GM12878 (cell line): ENCODE measurements at regions not wholly inside any gene's neighbourhood (a gene's known extent, or its start where the extent isn't known, plus 50 kb on each side); places are given as distances from the start of the nearest gene placed in this dataset.

ENCODE experiments used
- ATAC-seq: fragments of 200-7000 bp; cut with Tn5 transposase; 3 replicates; pipeline ENCODE4 v1.9.1; 2020; ENCODE audit warnings: mild to moderate bottlenecking, moderate library complexity
- BruUV-seq: library from RNA; stranded (reverse); fragments of 400-500 nt; replicated peaks from 2 replicates; lab custom pipeline; 2021; lab: Mats Ljungman, UMichigan
- CTCF ChIA-PET: fragments of 300-600 bp; sonication (Branson Sonifier 250); formaldehyde crosslinking; extraction: SDS; loops from one replicate; lab custom pipeline; 2021; ENCODE audit warnings: inconsistent platforms; lab: Yijun Ruan, JAX
- POLR2A ChIA-PET: fragments of 350-600 bp; formaldehyde crosslinking; extraction: SDS; loops from one replicate; lab custom pipeline; 2021; ENCODE audit warnings: inconsistent platforms; lab: Charles Lee
- RAD21 ChIA-PET: fragments of 300-600 bp; sonication (Branson Sonifier 250); formaldehyde crosslinking; loops from one replicate; lab custom pipeline; 2023; ENCODE audit warnings: antibody characterized with exemption; ENCODE audit not compliant: unreplicated experiment; lab: Charles Lee
- SMC1A ChIA-PET: fragments of 300-600 bp; sonication (Branson Sonifier 250); formaldehyde crosslinking; loops from one replicate; lab custom pipeline; 2023; ENCODE audit not compliant: unreplicated experiment, uncharacterized antibody; lab: Charles Lee
- DNase-seq: peaks from one replicate; pipeline ENCODE4 v3.0.0-alpha.2; 2011; ENCODE audit warnings: low read depth, low spot score
- FAIRE-seq: peaks from 3 replicates; lab custom pipeline; 2011; peaks lifted over from hg19 to GRCh38; lab: Jason Lieb, UNC
- H2AFZ ChIP-seq: 2 replicates; pipeline ENCODE4 v1.6.0; 2011; ENCODE audit warnings: low read depth, low read length, control low read depth; ENCODE audit not compliant: control insufficient read depth
- H3K27ac ChIP-seq: 2 replicates; pipeline ENCODE4 v1.5.1; 2011; ENCODE audit warnings: control low read depth; ENCODE audit not compliant: control insufficient read depth, insufficient read depth
- H3K27me3 ChIP-seq, 2 experiments: replicated peaks in 1 of 2; 2 replicates each; pipeline versions ENCODE4 v1.6.0 to v1.6.1; 2011; ENCODE audit warnings: low read length in 1 of 2; ENCODE audit not compliant: control insufficient read depth in 2 of 2, insufficient read depth in 2 of 2
- H3K36me3 ChIP-seq, 2 experiments: 2 replicates each; pipeline ENCODE4 v1.5.1; 2011; ENCODE audit warnings: low read length in 1 of 2; ENCODE audit not compliant: control insufficient read depth in 2 of 2, insufficient read depth in 2 of 2
- H3K4me1 ChIP-seq: 2 replicates; pipeline ENCODE4 v1.6.1; 2011; ENCODE audit warnings: mild to moderate bottlenecking, low read length, moderate library complexity, mixed read lengths; ENCODE audit not compliant: control insufficient read depth, insufficient read depth
- H3K4me2 ChIP-seq: 2 replicates; pipeline ENCODE4 v1.6.0; 2011; ENCODE audit warnings: control low read depth; ENCODE audit not compliant: control insufficient read depth, insufficient read depth
- H3K4me3 ChIP-seq: fragments of 200-600 bp; sonication (generic); 2 replicates; pipeline ENCODE4 v1.5.1; 2016
- H3K79me2 ChIP-seq: 2 replicates; pipeline ENCODE4 v1.6.0; 2011; ENCODE audit warnings: low read length; ENCODE audit not compliant: control insufficient read depth, insufficient read depth
- H3K9ac ChIP-seq: 2 replicates; pipeline ENCODE4 v1.8.0; 2011; ENCODE audit warnings: low read length, control low read depth, mixed read lengths; ENCODE audit not compliant: control insufficient read depth, insufficient read depth
- H3K9me3 ChIP-seq: replicated peaks from 3 replicates; pipeline ENCODE4 v1.5.1; 2011; ENCODE audit warnings: mild to moderate bottlenecking, low read length; ENCODE audit not compliant: control insufficient read depth, insufficient read depth
- H4K20me1 ChIP-seq: 2 replicates; pipeline ENCODE4 v1.6.0; 2011; ENCODE audit not compliant: control insufficient read depth, insufficient read depth
- BCL11A ChIP-seq: IDR thresholded peaks from 2 replicates; pipeline ENCODE4 v1.6.1; 2011; ENCODE audit warnings: low read depth, low read length
- CBX3 ChIP-seq: fragments of 200-600 bp; sonication (generic); IDR thresholded peaks from 2 replicates; pipeline ENCODE4 v1.6.1; 2016; ENCODE audit warnings: low read depth, borderline replicate concordance
- CREB1 ChIP-seq: IDR thresholded peaks from 2 replicates; pipeline ENCODE4 v1.6.1; 2012; ENCODE audit warnings: low read depth, mild to moderate bottlenecking, inconsistent platforms
- DPF2 ChIP-seq: fragments of 450-650 bp; IDR thresholded peaks from 2 replicates; pipeline ENCODE4 v1.6.1; 2017; ENCODE audit warnings: mild to moderate bottlenecking
- GABPA ChIP-seq: IDR thresholded peaks from 2 replicates; pipeline ENCODE4 v1.6.1; 2014; ENCODE audit warnings: antibody characterized with exemption, low read depth, mild to moderate bottlenecking, inconsistent platforms
- IKZF1 ChIP-seq: fragments of 450-650 bp; conservative IDR thresholded peaks from 2 replicates; pipeline ENCODE4 v1.6.1; 2017; ENCODE audit warnings: antibody characterized with exemption, mild to moderate bottlenecking
- JUNB ChIP-seq: IDR thresholded peaks from 2 replicates; pipeline ENCODE4 v1.6.1; 2016; ENCODE audit warnings: antibody characterized with exemption, mild to moderate bottlenecking
- LARP7 ChIP-seq: fragments of 450-650 bp; IDR thresholded peaks from 2 replicates; pipeline ENCODE4 v1.6.1; 2017; ENCODE audit warnings: mild to moderate bottlenecking
- NR2C2 ChIP-seq: IDR thresholded peaks from 2 replicates; pipeline ENCODE4 v1.6.1; 2011; ENCODE audit warnings: borderline replicate concordance, low read depth; ENCODE audit not compliant: control insufficient read depth, insufficient read length
- PML ChIP-seq: IDR thresholded peaks from 2 replicates; pipeline ENCODE4 v1.6.1; 2012; ENCODE audit warnings: low read length, inconsistent platforms
- RB1 ChIP-seq: fragments of 450-650 bp; formaldehyde crosslinking; IDR thresholded peaks from 2 replicates; pipeline ENCODE4 v1.6.1; 2017; ENCODE audit warnings: mild to moderate bottlenecking, borderline replicate concordance
- SMAD5 ChIP-seq: IDR thresholded peaks from 2 replicates; pipeline ENCODE4 v1.6.1; 2016; ENCODE audit warnings: antibody characterized with exemption, low read depth
- SREBF1 ChIP-seq: IDR thresholded peaks from 2 replicates; pipeline ENCODE4 v1.6.1; 2012; ENCODE audit warnings: mild to moderate bottlenecking, low read length
- SREBF2 ChIP-seq: IDR thresholded peaks from 2 replicates; pipeline ENCODE4 v1.6.1; 2012; ENCODE audit warnings: mild to moderate bottlenecking, low read length
- STAT1 ChIP-seq: fragments of 450-650 bp; conservative IDR thresholded peaks from 2 replicates; pipeline ENCODE4 v1.6.1; 2014; ENCODE audit warnings: antibody characterized with exemption, mild to moderate bottlenecking
- ZZZ3 ChIP-seq: IDR thresholded peaks from 2 replicates; pipeline ENCODE4 v1.6.1; 2011; ENCODE audit warnings: low read depth; ENCODE audit not compliant: control insufficient read depth, insufficient read length
- WGBS: methylation state at CpG from one replicate; pipeline ENCODE4 v1.1.6; 2016; ENCODE audit warnings: low lambda C conversion rate; ENCODE audit not compliant: insufficient replicate concordance, insufficient coverage; ENCODE audit errors: missing lambda C conversion rate; 5-methylcytosine and 5-hydroxymethylcytosine counted together
- in situ Hi-C: fragments of 300-500 bp; cut with MboI; formaldehyde crosslinking; loops from 9 replicates; pipeline ENCODE4 v1.14.3; 2018; ENCODE audit warnings: mixed read lengths
- intact Hi-C: fragments of 100-400 bp; cut with micrococcal nuclease; formaldehyde crosslinking; loops from one replicate; pipeline ENCODE4 v1.14.2; 2022; ENCODE audit not compliant: unreplicated experiment
- TF ChIP-seq, protein P1 (sequence below), 3 experiments: IDR thresholded peaks in 2 of 3; conservative IDR thresholded peaks in 1 of 3; 2 replicates each; pipeline ENCODE4 v1.5.1; 2011; ENCODE audit warnings: low read depth in 3 of 3, low read length in 3 of 3, mild to moderate bottlenecking in 3 of 3, control low read depth in 2 of 3, moderate library complexity in 2 of 3, inconsistent platforms in 1 of 3, mixed read lengths in 1 of 3; ENCODE audit not compliant: control insufficient read depth in 2 of 3, insufficient read depth in 1 of 3; ENCODE audit errors: extremely low read depth in 1 of 3
- TF ChIP-seq, protein P2 (sequence below): fragments of 450-650 bp; formaldehyde crosslinking; IDR thresholded peaks from 2 replicates; pipeline ENCODE4 v1.4.0; 2022; ENCODE audit warnings: mild to moderate bottlenecking, moderate library complexity
- TF ChIP-seq, protein P3 (sequence below): IDR thresholded peaks from 2 replicates; pipeline ENCODE4 v1.6.1; 2011; ENCODE audit warnings: low read depth, mild to moderate bottlenecking, low read length, moderate library complexity, borderline replicate concordance; ENCODE audit errors: extremely low read depth
- TF ChIP-seq, protein P4 (sequence below): fragments of 450-650 bp; IDR thresholded peaks from 2 replicates; pipeline ENCODE4 v1.6.1; 2014; ENCODE audit warnings: mild to moderate bottlenecking

DNA sequence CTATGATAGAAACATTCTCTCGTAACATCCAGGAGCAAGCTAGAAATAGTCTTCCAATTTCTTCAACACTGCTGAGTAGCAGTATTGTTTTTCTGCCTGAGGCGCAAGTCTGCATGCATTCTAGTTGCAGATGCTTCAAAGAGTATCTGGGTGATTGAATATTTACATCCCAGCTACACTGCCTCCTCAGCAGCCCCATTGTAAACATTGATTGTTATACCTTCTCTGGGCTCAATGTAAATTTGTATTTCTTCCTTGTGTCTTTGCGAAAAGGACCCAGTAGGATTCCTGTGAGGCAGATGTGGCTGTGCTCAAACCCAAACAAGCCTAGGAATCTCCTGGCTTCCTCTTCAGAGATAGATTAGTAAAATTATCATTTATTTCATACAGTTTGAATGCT lies 320.7 kb downstream of the CDC14C start (continued):
- TF ChIP-seq, protein P1, sequence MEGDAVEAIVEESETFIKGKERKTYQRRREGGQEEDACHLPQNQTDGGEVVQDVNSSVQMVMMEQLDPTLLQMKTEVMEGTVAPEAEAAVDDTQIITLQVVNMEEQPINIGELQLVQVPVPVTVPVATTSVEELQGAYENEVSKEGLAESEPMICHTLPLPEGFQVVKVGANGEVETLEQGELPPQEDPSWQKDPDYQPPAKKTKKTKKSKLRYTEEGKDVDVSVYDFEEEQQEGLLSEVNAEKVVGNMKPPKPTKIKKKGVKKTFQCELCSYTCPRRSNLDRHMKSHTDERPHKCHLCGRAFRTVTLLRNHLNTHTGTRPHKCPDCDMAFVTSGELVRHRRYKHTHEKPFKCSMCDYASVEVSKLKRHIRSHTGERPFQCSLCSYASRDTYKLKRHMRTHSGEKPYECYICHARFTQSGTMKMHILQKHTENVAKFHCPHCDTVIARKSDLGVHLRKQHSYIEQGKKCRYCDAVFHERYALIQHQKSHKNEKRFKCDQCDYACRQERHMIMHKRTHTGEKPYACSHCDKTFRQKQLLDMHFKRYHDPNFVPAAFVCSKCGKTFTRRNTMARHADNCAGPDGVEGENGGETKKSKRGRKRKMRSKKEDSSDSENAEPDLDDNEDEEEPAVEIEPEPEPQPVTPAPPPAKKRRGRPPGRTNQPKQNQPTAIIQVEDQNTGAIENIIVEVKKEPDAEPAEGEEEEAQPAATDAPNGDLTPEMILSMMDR (IDR thresholded peaks at IDR 0.05 in 2 of 3, conservative IDR thresholded peaks at IDR 0.05 in 1 of 3; ENCODE audit: control insufficient read depth in 2 of 3, extremely low read depth in 1 of 3, insufficient read depth in 1 of 3, low read depth in 3 of 3, low read length in 3 of 3), result no peak
- TF ChIP-seq SREBF2, result no peak
- no peak for TF ChIP-seq RB1
- no peak for TF ChIP-seq NR2C2
- no peak for TF ChIP-seq GABPA
- TF ChIP-seq, all 136 proteins: peak for 0

DNA sequence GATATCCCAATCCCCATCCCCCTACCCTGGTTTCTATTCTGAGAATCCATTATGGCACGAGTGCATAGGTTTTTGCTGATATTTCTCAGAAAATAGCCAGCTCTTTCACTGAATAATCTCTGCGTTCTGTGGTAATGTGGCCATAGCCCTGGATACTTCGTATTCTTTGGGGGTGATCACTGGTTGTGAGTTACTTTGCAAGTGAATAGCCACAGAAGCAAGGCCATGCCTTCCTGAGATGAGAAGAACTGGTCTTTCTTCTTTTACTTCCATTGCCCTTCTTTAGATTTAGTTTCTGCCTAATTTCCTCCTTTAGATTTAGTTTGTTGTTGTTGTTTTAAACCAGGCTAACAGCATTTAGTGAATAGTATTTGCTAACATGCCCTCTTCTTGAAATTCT lies 323.4 kb downstream of the CDC14C start:
- POLR2A ChIA-PET, result no interaction called here
- ATAC-seq, result no peak
- H3K27me3 ChIP-seq, result no peaks in the 10 kb centered on the region
- no peak overlapping the region for H3K27ac ChIP-seq
- H3K9ac ChIP-seq, result no peak overlapping the region
- SMC1A ChIA-PET, result no interaction called here
- no peak overlapping the region for H3K4me3 ChIP-seq
- H3K79me2 ChIP-seq, result no peaks in the 10 kb centered on the region
- DNase-seq, result no peak
- intact Hi-C loops, result no loop called here
- BruUV-seq, result no TSS peak
- in situ Hi-C loops, result no loop called here
- no peak overlapping the region for H3K4me2 ChIP-seq
- RAD21 ChIA-PET, result no interaction called here
- H2AFZ ChIP-seq, result no peak overlapping the region
- CTCF ChIA-PET, result no interaction called here
- no peaks in the 10 kb centered on the region for H3K9me3 ChIP-seq
- no peaks in the 10 kb centered on the region for H3K4me1 ChIP-seq
- no peaks in the 10 kb centered on the region for H3K36me3 ChIP-seq
- H4K20me1 ChIP-seq, result no peaks in the 10 kb centered on the region
- no peak for FAIRE-seq
- WGBS, result 42% methylated on average over 3 of the region's 3 CpGs
- no peak for TF ChIP-seq ZZZ3
- TF ChIP-seq PML, result no peak
- no peak for TF ChIP-seq SREBF1
- TF ChIP-seq IKZF1, result no peak
- TF ChIP-seq GABPA, result no peak
- no peak for TF ChIP-seq JUNB
- TF ChIP-seq, protein P2, sequence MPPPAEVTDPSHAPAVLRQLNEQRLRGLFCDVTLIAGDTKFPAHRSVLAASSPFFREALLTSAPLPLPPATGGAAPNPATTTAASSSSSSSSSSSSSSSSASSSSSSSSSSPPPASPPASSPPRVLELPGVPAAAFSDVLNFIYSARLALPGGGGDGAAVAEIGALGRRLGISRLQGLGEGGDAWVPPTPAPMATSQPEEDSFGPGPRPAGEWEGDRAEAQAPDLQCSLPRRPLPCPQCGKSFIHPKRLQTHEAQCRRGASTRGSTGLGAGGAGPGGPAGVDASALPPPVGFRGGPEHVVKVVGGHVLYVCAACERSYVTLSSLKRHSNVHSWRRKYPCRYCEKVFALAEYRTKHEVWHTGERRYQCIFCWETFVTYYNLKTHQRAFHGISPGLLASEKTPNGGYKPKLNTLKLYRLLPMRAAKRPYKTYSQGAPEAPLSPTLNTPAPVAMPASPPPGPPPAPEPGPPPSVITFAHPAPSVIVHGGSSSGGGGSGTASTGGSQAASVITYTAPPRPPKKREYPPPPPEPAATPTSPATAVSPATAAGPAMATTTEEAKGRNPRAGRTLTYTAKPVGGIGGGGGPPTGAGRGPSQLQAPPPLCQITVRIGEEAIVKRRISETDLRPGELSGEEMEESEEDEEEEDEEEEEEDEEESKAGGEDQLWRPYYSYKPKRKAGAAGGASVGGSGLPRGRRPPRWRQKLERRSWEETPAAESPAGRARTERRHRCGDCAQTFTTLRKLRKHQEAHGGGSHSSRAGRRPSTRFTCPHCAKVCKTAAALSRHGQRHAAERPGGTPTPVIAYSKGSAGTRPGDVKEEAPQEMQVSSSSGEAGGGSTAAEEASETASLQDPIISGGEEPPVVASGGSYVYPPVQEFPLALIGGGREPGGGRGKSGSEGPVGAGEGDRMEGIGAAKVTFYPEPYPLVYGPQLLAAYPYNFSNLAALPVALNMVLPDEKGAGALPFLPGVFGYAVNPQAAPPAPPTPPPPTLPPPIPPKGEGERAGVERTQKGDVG, result no peak
- TF ChIP-seq LARP7, result no peak
- no peak for TF ChIP-seq BCL11A
- TF ChIP-seq, protein P3, sequence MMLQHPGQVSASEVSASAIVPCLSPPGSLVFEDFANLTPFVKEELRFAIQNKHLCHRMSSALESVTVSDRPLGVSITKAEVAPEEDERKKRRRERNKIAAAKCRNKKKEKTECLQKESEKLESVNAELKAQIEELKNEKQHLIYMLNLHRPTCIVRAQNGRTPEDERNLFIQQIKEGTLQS, result no peak
- TF ChIP-seq CBX3, result no peak
- TF ChIP-seq RB1, result no peak
- TF ChIP-seq SMAD5, result no peak
- TF ChIP-seq STAT1, result no peak
- TF ChIP-seq, protein P4, sequence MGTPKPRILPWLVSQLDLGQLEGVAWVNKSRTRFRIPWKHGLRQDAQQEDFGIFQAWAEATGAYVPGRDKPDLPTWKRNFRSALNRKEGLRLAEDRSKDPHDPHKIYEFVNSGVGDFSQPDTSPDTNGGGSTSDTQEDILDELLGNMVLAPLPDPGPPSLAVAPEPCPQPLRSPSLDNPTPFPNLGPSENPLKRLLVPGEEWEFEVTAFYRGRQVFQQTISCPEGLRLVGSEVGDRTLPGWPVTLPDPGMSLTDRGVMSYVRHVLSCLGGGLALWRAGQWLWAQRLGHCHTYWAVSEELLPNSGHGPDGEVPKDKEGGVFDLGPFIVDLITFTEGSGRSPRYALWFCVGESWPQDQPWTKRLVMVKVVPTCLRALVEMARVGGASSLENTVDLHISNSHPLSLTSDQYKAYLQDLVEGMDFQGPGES, result no peak
- TF ChIP-seq DPF2, result no peak
- TF ChIP-seq CREB1, result no peak
